ENCODE measurements at regions not wholly inside any gene's neighbourhood (a gene's known extent, or its start where the extent isn't known, plus 50 kb on each side); places are given as distances from the start of the nearest gene placed in this dataset.

DNA sequence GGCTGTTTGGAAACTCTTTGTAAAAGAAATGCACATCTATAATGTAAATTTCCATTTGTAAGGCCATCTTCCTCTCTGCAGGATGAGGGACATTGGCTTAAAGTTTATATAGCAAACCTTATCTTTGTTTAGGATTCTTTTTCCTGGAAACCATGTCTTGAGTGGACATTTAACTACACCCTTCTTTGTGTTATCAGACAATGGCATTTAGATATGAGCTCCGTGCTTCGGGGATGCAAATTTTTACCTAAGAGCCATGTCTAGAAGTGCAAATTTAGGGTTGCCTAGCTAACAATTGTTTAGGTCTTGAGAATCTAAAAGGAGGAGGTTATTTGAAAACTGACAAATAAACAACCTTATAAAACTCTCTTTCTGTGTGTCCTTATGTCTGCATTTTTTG is 623.8 kb downstream of the MMUT start:
- Histone ChIP-seq H3K9me3 (peaks cover 2 to 17% (median 10%) of the 10 kb centered on the region in 3 donors), H3K4me3 (no peak overlapping the region), H3K27ac (no peak overlapping the region), H3K27me3 (no peaks in the 10 kb centered on the region), H3K36me3 (no peaks in the 10 kb centered on the region), H3K4me1 (no peaks in the 10 kb centered on the region)
- TF ChIP-seq, protein P1, sequence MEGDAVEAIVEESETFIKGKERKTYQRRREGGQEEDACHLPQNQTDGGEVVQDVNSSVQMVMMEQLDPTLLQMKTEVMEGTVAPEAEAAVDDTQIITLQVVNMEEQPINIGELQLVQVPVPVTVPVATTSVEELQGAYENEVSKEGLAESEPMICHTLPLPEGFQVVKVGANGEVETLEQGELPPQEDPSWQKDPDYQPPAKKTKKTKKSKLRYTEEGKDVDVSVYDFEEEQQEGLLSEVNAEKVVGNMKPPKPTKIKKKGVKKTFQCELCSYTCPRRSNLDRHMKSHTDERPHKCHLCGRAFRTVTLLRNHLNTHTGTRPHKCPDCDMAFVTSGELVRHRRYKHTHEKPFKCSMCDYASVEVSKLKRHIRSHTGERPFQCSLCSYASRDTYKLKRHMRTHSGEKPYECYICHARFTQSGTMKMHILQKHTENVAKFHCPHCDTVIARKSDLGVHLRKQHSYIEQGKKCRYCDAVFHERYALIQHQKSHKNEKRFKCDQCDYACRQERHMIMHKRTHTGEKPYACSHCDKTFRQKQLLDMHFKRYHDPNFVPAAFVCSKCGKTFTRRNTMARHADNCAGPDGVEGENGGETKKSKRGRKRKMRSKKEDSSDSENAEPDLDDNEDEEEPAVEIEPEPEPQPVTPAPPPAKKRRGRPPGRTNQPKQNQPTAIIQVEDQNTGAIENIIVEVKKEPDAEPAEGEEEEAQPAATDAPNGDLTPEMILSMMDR (IDR thresholded peaks at IDR 0.05), result no peak
- intact Hi-C loops (cut with DNase I; ENCODE audit: low total_unique reads), result no loop called here
- DNase-seq, result no peak

DNA sequence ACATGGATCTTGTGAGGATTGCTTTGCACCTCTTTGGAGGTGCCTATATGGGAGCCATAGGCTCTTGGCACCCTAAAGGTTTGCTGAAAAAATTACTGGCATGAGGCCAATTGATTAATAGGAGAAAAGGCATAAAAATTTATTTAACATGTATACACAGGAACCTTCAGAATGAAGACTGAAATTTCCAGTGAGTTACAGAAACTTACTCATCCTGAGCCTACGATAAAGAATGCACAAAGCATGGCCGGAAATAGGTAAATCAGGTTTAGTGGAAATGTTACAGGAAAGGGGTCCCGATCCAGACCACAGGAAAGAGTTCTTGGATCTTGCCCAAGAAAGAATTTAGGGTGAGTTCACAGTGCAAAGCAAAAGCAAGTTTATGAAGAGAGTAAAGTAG is 625.3 kb downstream of the MMUT start:
- no peak overlapping the region for H3K4me3 ChIP-seq

DNA sequence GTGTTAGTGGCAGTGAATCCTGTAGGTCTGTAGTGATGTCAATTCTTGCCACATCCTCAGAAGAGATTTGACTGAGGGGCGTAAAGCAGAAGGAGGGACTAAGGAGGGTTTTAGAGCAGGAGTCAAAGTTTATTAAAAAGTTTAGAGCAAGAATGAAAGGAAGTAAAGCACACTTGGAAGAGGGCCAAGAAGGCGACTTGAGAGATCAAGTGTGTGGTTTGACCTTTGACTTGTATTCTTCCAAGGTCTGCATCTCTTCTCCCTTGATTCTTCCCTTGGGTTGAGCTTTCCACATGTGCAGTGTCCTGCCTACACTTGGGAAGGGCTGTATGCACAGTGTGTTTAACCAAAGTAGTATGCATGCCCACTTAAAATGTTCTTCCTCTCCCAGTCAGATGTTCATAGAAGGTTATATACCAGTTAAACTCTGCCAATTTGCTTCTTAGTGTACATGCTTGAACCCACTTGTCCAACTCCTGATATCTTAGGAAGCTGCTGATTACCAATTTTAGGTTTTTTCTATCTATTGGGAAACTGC is 627.6 kb downstream of the MMUT start:
- Histone ChIP-seq H3K36me3 (no peaks in the 10 kb centered on the region), H3K9me3 (no peaks in the 10 kb centered on the region), H3K27ac (no peak overlapping the region), H3K4me3 (no peak overlapping the region), H3K4me1 (no peaks in the 10 kb centered on the region), H3K27me3 (no peaks in the 10 kb centered on the region)
- DNase-seq, result no peak
- TF ChIP-seq, protein P1 (IDR thresholded peaks at IDR 0.05), result no peak
- intact Hi-C loops (cut with DNase I; ENCODE audit: low total_unique reads), result no loop called here

More for the DNA sequence above, 625.3 kb downstream of the MMUT start:
- TF ChIP-seq, protein P1 (IDR thresholded peaks at IDR 0.05), result no peak
- Histone ChIP-seq H3K4me1 (no peaks in the 10 kb centered on the region), H3K27ac (no peak overlapping the region), H3K36me3 (no peaks in the 10 kb centered on the region), H3K27me3 (no peaks in the 10 kb centered on the region), H3K9me3 (peaks cover 2 to 17% (median 10%) of the 10 kb centered on the region in 3 donors)
- DNase-seq, result no peak
- intact Hi-C loops (cut with DNase I; ENCODE audit: low total_unique reads), result no loop called here

GRCh38 chr6:48834706-48835105 is 628.3 kb downstream of the MMUT start:
- Histone ChIP-seq H3K4me1 (no peaks in the 10 kb centered on the region), H3K27me3 (no peaks in the 10 kb centered on the region), H3K4me3 (no peak overlapping the region), H3K9me3 (no peaks in the 10 kb centered on the region), H3K27ac (no peak overlapping the region), H3K36me3 (no peaks in the 10 kb centered on the region)
- intact Hi-C loops (cut with DNase I; ENCODE audit: low total_unique reads), result no loop called here
- no peak for DNase-seq
- TF ChIP-seq, protein P1 (IDR thresholded peaks at IDR 0.05), result no peak

- H3K4me1 ChIP-seq, result no peaks in the 10 kb centered on the region
- H3K9me3 ChIP-seq, result no peaks in the 10 kb centered on the region
- no peak overlapping the region for H3K27ac ChIP-seq
- no peaks in the 10 kb centered on the region for H3K27me3 ChIP-seq
- intact Hi-C loops (cut with DNase I; ENCODE audit: low total_unique reads), result no loop called here
- no peak for DNase-seq
- no peak overlapping the region for H3K4me3 ChIP-seq
- no peaks in the 10 kb centered on the region for H3K36me3 ChIP-seq
- TF ChIP-seq, protein P1 (IDR thresholded peaks at IDR 0.05), result no peak
Measured at GRCh38 chr6:48833916-48834315, 629.1 kb downstream of the MMUT start.
